ENCODE measurements at regions not wholly inside any gene's neighbourhood (a gene's known extent, or its start where the extent isn't known, plus 50 kb on each side); places are given as distances from the start of the nearest gene placed in this dataset.

- no peak for TF ChIP-seq KAT7 (CRISPR knock-in tag; IDR thresholded peaks at IDR 0.05; ENCODE audit: borderline replicate concordance)
- TF ChIP-seq, protein P1, sequence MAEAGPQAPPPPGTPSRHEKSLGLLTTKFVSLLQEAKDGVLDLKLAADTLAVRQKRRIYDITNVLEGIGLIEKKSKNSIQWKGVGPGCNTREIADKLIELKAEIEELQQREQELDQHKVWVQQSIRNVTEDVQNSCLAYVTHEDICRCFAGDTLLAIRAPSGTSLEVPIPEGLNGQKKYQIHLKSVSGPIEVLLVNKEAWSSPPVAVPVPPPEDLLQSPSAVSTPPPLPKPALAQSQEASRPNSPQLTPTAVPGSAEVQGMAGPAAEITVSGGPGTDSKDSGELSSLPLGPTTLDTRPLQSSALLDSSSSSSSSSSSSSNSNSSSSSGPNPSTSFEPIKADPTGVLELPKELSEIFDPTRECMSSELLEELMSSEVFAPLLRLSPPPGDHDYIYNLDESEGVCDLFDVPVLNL (CRISPR knock-in tag; IDR thresholded peaks at IDR 0.05; ENCODE audit: borderline replicate concordance, low read depth), result no peak
- TF ChIP-seq, protein P2, sequence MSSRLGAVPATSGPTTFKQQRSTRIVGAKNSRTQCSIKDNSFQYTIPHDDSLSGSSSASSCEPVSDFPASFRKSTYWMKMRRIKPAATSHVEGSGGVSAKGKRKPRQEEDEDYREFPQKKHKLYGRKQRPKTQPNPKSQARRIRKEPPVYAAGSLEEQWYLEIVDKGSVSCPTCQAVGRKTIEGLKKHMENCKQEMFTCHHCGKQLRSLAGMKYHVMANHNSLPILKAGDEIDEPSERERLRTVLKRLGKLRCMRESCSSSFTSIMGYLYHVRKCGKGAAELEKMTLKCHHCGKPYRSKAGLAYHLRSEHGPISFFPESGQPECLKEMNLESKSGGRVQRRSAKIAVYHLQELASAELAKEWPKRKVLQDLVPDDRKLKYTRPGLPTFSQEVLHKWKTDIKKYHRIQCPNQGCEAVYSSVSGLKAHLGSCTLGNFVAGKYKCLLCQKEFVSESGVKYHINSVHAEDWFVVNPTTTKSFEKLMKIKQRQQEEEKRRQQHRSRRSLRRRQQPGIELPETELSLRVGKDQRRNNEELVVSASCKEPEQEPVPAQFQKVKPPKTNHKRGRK (CRISPR knock-in tag; IDR thresholded peaks at IDR 0.05; ENCODE audit: borderline replicate concordance), result no peak
- TF ChIP-seq, protein P3, sequence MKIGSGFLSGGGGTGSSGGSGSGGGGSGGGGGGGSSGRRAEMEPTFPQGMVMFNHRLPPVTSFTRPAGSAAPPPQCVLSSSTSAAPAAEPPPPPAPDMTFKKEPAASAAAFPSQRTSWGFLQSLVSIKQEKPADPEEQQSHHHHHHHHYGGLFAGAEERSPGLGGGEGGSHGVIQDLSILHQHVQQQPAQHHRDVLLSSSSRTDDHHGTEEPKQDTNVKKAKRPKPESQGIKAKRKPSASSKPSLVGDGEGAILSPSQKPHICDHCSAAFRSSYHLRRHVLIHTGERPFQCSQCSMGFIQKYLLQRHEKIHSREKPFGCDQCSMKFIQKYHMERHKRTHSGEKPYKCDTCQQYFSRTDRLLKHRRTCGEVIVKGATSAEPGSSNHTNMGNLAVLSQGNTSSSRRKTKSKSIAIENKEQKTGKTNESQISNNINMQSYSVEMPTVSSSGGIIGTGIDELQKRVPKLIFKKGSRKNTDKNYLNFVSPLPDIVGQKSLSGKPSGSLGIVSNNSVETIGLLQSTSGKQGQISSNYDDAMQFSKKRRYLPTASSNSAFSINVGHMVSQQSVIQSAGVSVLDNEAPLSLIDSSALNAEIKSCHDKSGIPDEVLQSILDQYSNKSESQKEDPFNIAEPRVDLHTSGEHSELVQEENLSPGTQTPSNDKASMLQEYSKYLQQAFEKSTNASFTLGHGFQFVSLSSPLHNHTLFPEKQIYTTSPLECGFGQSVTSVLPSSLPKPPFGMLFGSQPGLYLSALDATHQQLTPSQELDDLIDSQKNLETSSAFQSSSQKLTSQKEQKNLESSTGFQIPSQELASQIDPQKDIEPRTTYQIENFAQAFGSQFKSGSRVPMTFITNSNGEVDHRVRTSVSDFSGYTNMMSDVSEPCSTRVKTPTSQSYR (CRISPR knock-in tag; IDR thresholded peaks at IDR 0.05), result no peak
- TF ChIP-seq ZNF121 (CRISPR knock-in tag; IDR thresholded peaks at IDR 0.05), result no peak
These were observed 130.9 kb upstream of the RASGRP1 start (continued) for GRCh38 chr15:38695249-38696108.

DNA sequence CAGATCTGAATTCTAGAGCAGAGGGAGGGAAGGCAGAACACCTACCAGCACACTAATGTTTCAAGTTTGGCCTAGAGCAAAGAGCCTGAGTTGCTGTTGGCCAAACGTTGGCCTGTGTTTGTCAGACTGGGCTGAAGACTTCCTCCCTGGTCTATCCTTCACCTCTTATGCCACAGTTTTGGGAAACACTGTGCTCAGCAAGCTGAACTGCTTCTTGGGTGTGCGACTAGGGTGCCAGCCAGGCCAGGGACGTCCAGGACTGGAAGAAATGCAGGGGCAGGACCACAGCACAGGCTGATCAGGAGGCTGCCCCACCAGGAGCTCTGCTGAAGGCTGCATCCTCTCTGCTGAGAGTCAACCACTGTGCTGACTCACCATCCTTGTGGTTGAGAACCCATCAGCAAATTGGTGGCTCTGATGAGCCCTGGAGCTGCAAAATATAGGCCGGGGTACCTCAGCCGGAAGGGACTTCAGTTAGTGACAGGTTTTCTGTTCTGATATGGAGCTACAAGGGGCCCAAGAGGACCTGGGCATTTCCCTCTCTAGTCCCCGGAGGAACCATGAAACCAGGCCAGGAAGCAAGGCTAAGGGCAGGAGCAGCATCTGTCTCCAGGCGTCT, 131.6 kb upstream of the RASGRP1 start:
- H3K27ac Mint-ChIP-seq, result no peak overlapping the region
- no peak overlapping the region for H3K4me3 Mint-ChIP-seq
- no peaks in the 10 kb centered on the region for H3K27me3 Mint-ChIP-seq (ENCODE audit: low read depth)
- ATAC-seq, result no peak
- DNase-seq (ENCODE audit: low spot score), result no peak
- no peaks in the 10 kb centered on the region for H3K36me3 Mint-ChIP-seq
- H3K4me1 Mint-ChIP-seq, result no peaks in the 10 kb centered on the region
- CTCF ChIA-PET, result interaction anchor here (0.8 kb wide), 1 partner anchor 256 kb away, joined by 5 read pairs; no protein-coding TSS in a partner anchor
- H3K9me3 Mint-ChIP-seq, result peaks cover 2% of the 10 kb centered on the region; the same call in 1 of the 2 replicates
- POLR2A ChIA-PET, result no interaction called here
- TF ChIP-seq JUN (CRISPR knock-in tag; IDR thresholded peaks at IDR 0.05), result no peak
- TF ChIP-seq, protein P2 (CRISPR knock-in tag; IDR thresholded peaks at IDR 0.05; ENCODE audit: borderline replicate concordance), result no peak
- TF ChIP-seq SOX15 (CRISPR knock-in tag; IDR thresholded peaks at IDR 0.05), result no peak
- TF ChIP-seq ZNF423 (CRISPR knock-in tag; IDR thresholded peaks at IDR 0.05), result no peak
- no peak for TF ChIP-seq TEAD4 (CRISPR knock-in tag; IDR thresholded peaks at IDR 0.05)
- TF ChIP-seq, protein P4, sequence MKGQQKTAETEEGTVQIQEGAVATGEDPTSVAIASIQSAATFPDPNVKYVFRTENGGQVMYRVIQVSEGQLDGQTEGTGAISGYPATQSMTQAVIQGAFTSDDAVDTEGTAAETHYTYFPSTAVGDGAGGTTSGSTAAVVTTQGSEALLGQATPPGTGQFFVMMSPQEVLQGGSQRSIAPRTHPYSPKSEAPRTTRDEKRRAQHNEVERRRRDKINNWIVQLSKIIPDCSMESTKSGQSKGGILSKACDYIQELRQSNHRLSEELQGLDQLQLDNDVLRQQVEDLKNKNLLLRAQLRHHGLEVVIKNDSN (CRISPR knock-in tag; IDR thresholded peaks at IDR 0.05), result no peak
- no peak for TF ChIP-seq USF2 (CRISPR knock-in tag; IDR thresholded peaks at IDR 0.05)
- TF ChIP-seq, protein P5, sequence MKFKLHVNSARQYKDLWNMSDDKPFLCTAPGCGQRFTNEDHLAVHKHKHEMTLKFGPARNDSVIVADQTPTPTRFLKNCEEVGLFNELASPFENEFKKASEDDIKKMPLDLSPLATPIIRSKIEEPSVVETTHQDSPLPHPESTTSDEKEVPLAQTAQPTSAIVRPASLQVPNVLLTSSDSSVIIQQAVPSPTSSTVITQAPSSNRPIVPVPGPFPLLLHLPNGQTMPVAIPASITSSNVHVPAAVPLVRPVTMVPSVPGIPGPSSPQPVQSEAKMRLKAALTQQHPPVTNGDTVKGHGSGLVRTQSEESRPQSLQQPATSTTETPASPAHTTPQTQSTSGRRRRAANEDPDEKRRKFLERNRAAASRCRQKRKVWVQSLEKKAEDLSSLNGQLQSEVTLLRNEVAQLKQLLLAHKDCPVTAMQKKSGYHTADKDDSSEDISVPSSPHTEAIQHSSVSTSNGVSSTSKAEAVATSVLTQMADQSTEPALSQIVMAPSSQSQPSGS (CRISPR knock-in tag; IDR thresholded peaks at IDR 0.05; ENCODE audit: borderline replicate concordance, low read depth), result no peak
- no peak for TF ChIP-seq TEAD1 (CRISPR knock-in tag; IDR thresholded peaks at IDR 0.05)
- TF ChIP-seq ZNF416 (CRISPR knock-in tag; IDR thresholded peaks at IDR 0.05), result no peak
- no peak for TF ChIP-seq ZNF219 (CRISPR knock-in tag; IDR thresholded peaks at IDR 0.05; ENCODE audit: borderline replicate concordance)
- TF ChIP-seq, protein P6, sequence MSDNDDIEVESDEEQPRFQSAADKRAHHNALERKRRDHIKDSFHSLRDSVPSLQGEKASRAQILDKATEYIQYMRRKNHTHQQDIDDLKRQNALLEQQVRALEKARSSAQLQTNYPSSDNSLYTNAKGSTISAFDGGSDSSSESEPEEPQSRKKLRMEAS (CRISPR knock-in tag; IDR thresholded peaks at IDR 0.05), result no peak
- TF ChIP-seq, protein P7, sequence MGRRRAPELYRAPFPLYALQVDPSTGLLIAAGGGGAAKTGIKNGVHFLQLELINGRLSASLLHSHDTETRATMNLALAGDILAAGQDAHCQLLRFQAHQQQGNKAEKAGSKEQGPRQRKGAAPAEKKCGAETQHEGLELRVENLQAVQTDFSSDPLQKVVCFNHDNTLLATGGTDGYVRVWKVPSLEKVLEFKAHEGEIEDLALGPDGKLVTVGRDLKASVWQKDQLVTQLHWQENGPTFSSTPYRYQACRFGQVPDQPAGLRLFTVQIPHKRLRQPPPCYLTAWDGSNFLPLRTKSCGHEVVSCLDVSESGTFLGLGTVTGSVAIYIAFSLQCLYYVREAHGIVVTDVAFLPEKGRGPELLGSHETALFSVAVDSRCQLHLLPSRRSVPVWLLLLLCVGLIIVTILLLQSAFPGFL (CRISPR knock-in tag; IDR thresholded peaks at IDR 0.05; ENCODE audit: borderline replicate concordance), result no peak
- TF ChIP-seq ETV6 (CRISPR knock-in tag; IDR thresholded peaks at IDR 0.05), result no peak
- TF ChIP-seq SP1 (CRISPR knock-in tag; conservative IDR thresholded peaks at IDR 0.05), result no peak
- no peak for TF ChIP-seq CREM (CRISPR knock-in tag; IDR thresholded peaks at IDR 0.05)
- TF ChIP-seq FOXP1 (CRISPR knock-in tag; IDR thresholded peaks at IDR 0.05; ENCODE audit: borderline replicate concordance), result no peak
- no peak for TF ChIP-seq EMX1 (CRISPR knock-in tag; IDR thresholded peaks at IDR 0.05)
- TF ChIP-seq MXD4 (CRISPR knock-in tag; IDR thresholded peaks at IDR 0.05; ENCODE audit: borderline replicate concordance), result no peak
